GM19023 (cell line): ENCODE measurements at regions not wholly inside any gene's neighbourhood (a gene's known extent, or its start where the extent isn't known, plus 50 kb on each side); places are given as distances from the start of the nearest gene placed in this dataset.

ENCODE experiments used
- ATAC-seq: cut with Tn5 transposase; IDR thresholded peaks from one replicate; pipeline ENCODE4 v1.9.1; 2021; ENCODE audit warnings: mild to moderate bottlenecking, moderate library complexity; ENCODE audit not compliant: unreplicated experiment

DNA sequence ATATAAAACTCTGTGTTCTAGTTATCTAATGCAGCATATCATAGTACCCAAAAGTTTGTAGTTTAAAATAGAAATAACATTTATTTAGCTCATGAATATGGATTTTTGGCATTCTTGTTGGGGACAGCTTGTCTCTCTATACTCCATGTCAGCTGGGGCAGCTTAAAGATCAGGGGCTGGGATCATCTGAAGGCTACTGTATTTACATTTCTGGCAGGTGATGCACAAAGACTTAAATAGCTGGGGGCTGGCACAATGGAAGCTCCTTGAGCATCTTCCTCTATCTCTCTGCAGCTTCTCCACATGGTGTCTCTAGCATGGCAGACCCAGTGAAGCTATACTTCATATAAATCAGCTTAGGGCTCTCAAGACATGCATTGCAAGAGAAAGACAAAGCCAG, 55.6 kb upstream of the DAB1 start:
- ATAC-seq = no peak

DNA sequence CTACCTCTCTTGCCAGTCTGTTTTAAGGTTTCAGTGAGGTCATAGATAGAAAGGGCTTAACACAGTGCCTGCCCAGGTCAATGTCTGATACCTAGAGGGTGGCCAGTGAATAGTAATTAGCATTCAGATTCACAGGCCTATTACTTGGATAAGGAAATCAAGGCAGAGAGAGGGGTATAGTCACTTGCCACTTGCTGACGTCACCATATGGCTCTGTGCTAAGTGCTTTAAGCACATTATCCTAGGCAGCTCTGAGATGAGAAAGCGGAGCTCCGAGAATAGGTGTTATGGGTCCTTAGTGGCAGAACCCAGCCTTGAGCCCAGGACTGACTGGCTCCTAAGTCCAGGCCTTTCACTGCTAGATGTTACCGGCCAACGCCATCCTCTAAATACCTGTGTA, 51.5 kb upstream of the DAB1 start:
- no peak for ATAC-seq

DNA sequence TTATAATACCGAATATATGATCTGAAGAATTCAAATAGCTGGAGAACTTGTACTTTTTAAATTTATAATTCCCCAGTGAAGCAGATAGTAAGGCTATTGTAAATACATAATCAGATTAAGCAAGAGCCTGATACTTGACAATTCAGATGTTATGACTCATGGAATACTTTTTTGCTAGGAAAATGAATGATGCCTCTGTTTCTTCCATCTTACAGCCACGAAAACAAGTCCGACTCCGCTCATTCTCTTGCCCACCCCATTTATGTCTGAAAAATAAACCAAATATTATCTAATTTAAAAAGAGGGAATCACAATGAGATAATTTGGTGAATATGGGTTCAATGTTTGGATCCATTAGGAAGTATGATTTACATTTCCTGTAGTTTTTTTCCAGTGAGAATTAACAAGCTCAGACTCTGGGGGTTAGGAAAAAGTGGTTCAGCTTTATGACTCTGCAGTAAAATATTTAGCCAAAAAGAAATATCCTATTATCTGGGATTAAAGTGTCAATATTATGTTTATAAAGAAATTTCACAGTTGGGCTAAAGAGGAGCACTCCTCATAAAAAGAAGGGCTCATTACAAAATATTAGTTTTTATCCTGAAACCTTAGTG, 50.4 kb upstream of the DAB1 start:
- no peak for ATAC-seq
